Epithelial cell of prostate (primary cell): ENCODE measurements at regions not wholly inside any gene's neighbourhood (a gene's known extent, or its start where the extent isn't known, plus 50 kb on each side); places are given as distances from the start of the nearest gene placed in this dataset.

Experiments
- DNase-seq: peaks from one replicate; pipeline ENCODE4 v3.0.0-alpha.2; 2011; ENCODE audit warnings: low read depth, low spot score
- H3K27ac ChIP-seq: fragments of 450-650 bp; 2 replicates; pipeline ENCODE4 v1.5.1; 2017; ENCODE audit warnings: mild to moderate bottlenecking

GRCh38 chr4:138086611-138087041 lies 155.5 kb downstream of the SLC7A11 start:
- no peak for DNase-seq
- no peak overlapping the region for H3K27ac ChIP-seq

GRCh38 chr4:138085736-138086305 lies 156.3 kb downstream of the SLC7A11 start:
- H3K27ac ChIP-seq: no peak overlapping the region
- DNase-seq: no peak

- no peak overlapping the region for H3K27ac ChIP-seq
- DNase-seq: no peak
Observed at GRCh38 chr4:138078751-138079520, 163.2 kb downstream of the SLC7A11 start.

GRCh38 chr4:138078253-138078652 lies 163.9 kb downstream of the SLC7A11 start:
- no peak for DNase-seq
- H3K27ac ChIP-seq: no peak overlapping the region

GRCh38 chr4:138076561-138076960 lies 165.6 kb downstream of the SLC7A11 start:
- DNase-seq: no peak
- no peak overlapping the region for H3K27ac ChIP-seq

GRCh38 chr4:138070816-138071215 lies 171.3 kb downstream of the SLC7A11 start:
- no peak overlapping the region for H3K27ac ChIP-seq
- no peak for DNase-seq

GRCh38 chr4:138063581-138063980 lies 178.6 kb downstream of the SLC7A11 start:
- no peak overlapping the region for H3K27ac ChIP-seq
- DNase-seq: no peak

GRCh38 chr4:138062929-138063328 lies 179.2 kb downstream of the SLC7A11 start:
- peak overlapping the region; percentile 16 for H3K27ac ChIP-seq
- DNase-seq: no peak

GRCh38 chr4:138056541-138056940 lies 185.6 kb downstream of the SLC7A11 start:
- no peak for DNase-seq
- no peak overlapping the region for H3K27ac ChIP-seq

GRCh38 chr4:138055890-138056289 lies 186.3 kb downstream of the SLC7A11 start:
- DNase-seq: no peak
- no peak overlapping the region for H3K27ac ChIP-seq

GRCh38 chr4:138053641-138054301 lies 188.4 kb downstream of the SLC7A11 start:
- peak; percentile 66 for DNase-seq
- H3K27ac ChIP-seq: peak overlapping the region; percentile 35

- peak overlapping the region; percentile 35 for H3K27ac ChIP-seq
- DNase-seq: no peak
Observed at GRCh38 chr4:138052806-138053632, 189.1 kb downstream of the SLC7A11 start.

- no peak overlapping the region for H3K27ac ChIP-seq
- no peak for DNase-seq
Observed at GRCh38 chr4:138051157-138051556, 191.0 kb downstream of the SLC7A11 start.

GRCh38 chr4:138050601-138051000 lies 191.5 kb downstream of the SLC7A11 start:
- H3K27ac ChIP-seq: no peak overlapping the region
- DNase-seq: no peak

GRCh38 chr4:138049355-138049754 lies 192.8 kb downstream of the SLC7A11 start:
- no peak for DNase-seq
- H3K27ac ChIP-seq: no peak overlapping the region

- no peak for DNase-seq
- H3K27ac ChIP-seq: no peak overlapping the region
Observed at GRCh38 chr4:138047290-138047689, 194.9 kb downstream of the SLC7A11 start.

- DNase-seq: no peak
Observed at GRCh38 chr4:138045036-138045435, 197.1 kb downstream of the SLC7A11 start.

GRCh38 chr4:138039010-138039409 lies 203.1 kb downstream of the SLC7A11 start:
- DNase-seq: no peak
- H3K27ac ChIP-seq: peak overlapping the region; percentile 15

More at GRCh38 chr4:138045036-138045435, 197.1 kb downstream of the SLC7A11 start:
- peak overlapping the region; percentile 30 for H3K27ac ChIP-seq

GRCh38 chr4:138037696-138038095 lies 204.5 kb downstream of the SLC7A11 start:
- no peak for DNase-seq
- H3K27ac ChIP-seq: no peak overlapping the region

- peak overlapping the region; percentile 93 for H3K27ac ChIP-seq
- DNase-seq: no peak
Observed at GRCh38 chr4:138035781-138036258, 206.3 kb downstream of the SLC7A11 start.
